Pancreas (tissue), 10 donors: ENCODE measurements at regions not wholly inside any gene's neighbourhood (a gene's known extent, or its start where the extent isn't known, plus 50 kb on each side); places are given as distances from the start of the nearest gene placed in this dataset.

Source experiments
- ATAC-seq, 4 donors: fragments of 200-7000 bp; cut with Tn5 transposase; one replicate each; pipeline versions ENCODE4 v1.8.0 to v1.9.1; 2020; ENCODE audit warnings: mild to moderate bottlenecking in 4 of 4, moderate library complexity in 4 of 4
- DNase-seq, 6 donors: peaks; one replicate each; pipeline ENCODE4 v3.0.0-alpha.2; 2020
- FAIRE-seq: peaks from 2 replicates; lab custom pipeline; 2012; peaks lifted over from hg19 to GRCh38; lab: Jason Lieb, UNC
- H3K27ac ChIP-seq, 4 donors: fragments of 200-600 bp; sonication (generic); 1 replicate in 3 of 4; 2 replicates in 1 of 4; pipeline versions ENCODE4 v1.5.0 to v1.8.0; 2020
- H3K27me3 ChIP-seq, 4 donors: fragments of 200-600 bp; one replicate each; pipeline ENCODE4 v1.8.0; 2021
- H3K36me3 ChIP-seq, 3 donors: fragments of 200-600 bp; sonication (generic) in 1 of 3; one replicate each; pipeline versions ENCODE4 v1.5.0 to v1.8.0; 2020 to 2021
- H3K4me1 ChIP-seq, 3 donors: fragments of 200-600 bp; one replicate each; pipeline ENCODE4 v1.8.0; 2021
- H3K4me3 ChIP-seq, 4 donors: fragments of 200-600 bp; sonication (generic) in 2 of 4; one replicate each; pipeline versions ENCODE4 v1.5.0 to v1.8.0; 2020 to 2021
- H3K9me3 ChIP-seq, 4 donors: fragments of 200-600 bp; one replicate each; pipeline ENCODE4 v1.8.0; 2021
- CTCF ChIP-seq, 4 donors: fragments of 200-600 bp; sonication (generic) in 3 of 4; IDR thresholded peaks; one replicate each; pipeline versions ENCODE4 v1.5.0 to v1.8.0; 2021; ENCODE audit warnings: antibody characterized with exemption in 4 of 4
- WGBS, 2 donors: extraction: QIAGEN DNeasy Blood & Tissue Kit; methylation state at CpG; one replicate each; pipeline ENCODE4 v1.1.7; 2013; 5-methylcytosine and 5-hydroxymethylcytosine counted together
- intact Hi-C, 3 donors: fragments of 100-400 bp; cut with DNase I; formaldehyde crosslinking; loops; one replicate each; pipeline versions ENCODE4 v1.11.1 to v1.14.2; 2022
- donor health status: healthy with polysubstance abuse.
- donor health status: DM: no; HTN: no; CAD: no; lungs with moderate emphysema.
- donor health status: DM: no; HTN: no; CAD: no.
- donor health status: control.
- donor health status: control.
- donor health status: Bipolar disorder and iron deficiency.
- donor health status: DM: yes; HTN: yes; CAD: no.
- donor health status: DM: no; HTN: no; CAD: no.
- donor health status: DM: no; HTN: no; CAD: no.
- donor health status: DM: yes; HTN: yes; CAD: no.

GRCh38 chr3:148408667-148409066 lies 289.0 kb upstream of the AGTR1 start:
- Histone ChIP-seq H3K9me3 (no peaks in the 10 kb centered on the region), H3K27ac (no peak overlapping the region), H3K4me1 (no peaks in the 10 kb centered on the region), H3K36me3 (no peaks in the 10 kb centered on the region), H3K27me3 (no peaks in the 10 kb centered on the region), H3K4me3 (no peak overlapping the region)
- ATAC-seq (no peak), DNase-seq (no peak), FAIRE-seq (no peak)
- no peak for TF ChIP-seq CTCF (IDR thresholded peaks at IDR 0.05)
- intact Hi-C loops, result no loop called here
- 81 to 84% methylated on average over 3 of the region's 3 CpGs for WGBS, 2 donors

DNA sequence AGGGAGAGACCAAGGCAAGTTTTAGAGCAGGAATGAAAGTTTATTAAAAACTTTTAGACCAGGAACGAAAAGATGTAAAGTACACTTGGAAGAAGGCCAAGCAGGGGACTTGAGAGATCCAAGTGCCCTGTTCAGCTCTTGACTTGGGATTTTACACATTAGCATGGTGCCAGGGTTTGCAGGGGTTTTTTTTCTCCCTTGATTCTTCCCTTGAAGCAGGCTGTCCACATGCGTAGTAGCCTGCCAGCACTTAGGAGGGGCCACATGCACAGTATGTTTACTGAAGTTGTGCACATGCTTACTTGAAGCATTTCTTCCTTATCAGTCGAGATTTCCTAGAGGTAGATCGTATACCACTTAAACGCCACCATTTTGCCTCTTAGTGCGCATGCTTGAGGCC lies 277.5 kb upstream of the AGTR1 start:
- intact Hi-C loops, result no loop called here
- H3K4me3 ChIP-seq, result no peak overlapping the region
- TF ChIP-seq CTCF (IDR thresholded peaks at IDR 0.05), result no peak
- H3K9me3 ChIP-seq, result no peaks in the 10 kb centered on the region
- no peak overlapping the region for H3K27ac ChIP-seq
- H3K36me3 ChIP-seq, result no peaks in the 10 kb centered on the region
- 74 to 77% methylated on average over 6 of the region's 6 CpGs for WGBS, 2 donors
- ATAC-seq, result no peak
- H3K27me3 ChIP-seq, result no peaks in the 10 kb centered on the region
- DNase-seq, result no peak
- no peak for FAIRE-seq
- no peaks in the 10 kb centered on the region for H3K4me1 ChIP-seq

- no peak for ATAC-seq
- 73 to 79% methylated on average over 3 of the region's 3 CpGs for WGBS, 2 donors
- no peak for TF ChIP-seq CTCF (IDR thresholded peaks at IDR 0.05)
- H3K27ac ChIP-seq, result no peak overlapping the region
- no peak for FAIRE-seq
- DNase-seq, result no peak
- H3K4me3 ChIP-seq, result no peak overlapping the region
- H3K4me1 ChIP-seq, result no peaks in the 10 kb centered on the region
- no peaks in the 10 kb centered on the region for H3K27me3 ChIP-seq
- H3K36me3 ChIP-seq, result no peaks in the 10 kb centered on the region
- intact Hi-C loops, result no loop called here
- no peaks in the 10 kb centered on the region for H3K9me3 ChIP-seq
Observed at GRCh38 chr3:148428862-148429605, 268.7 kb upstream of the AGTR1 start.

DNA sequence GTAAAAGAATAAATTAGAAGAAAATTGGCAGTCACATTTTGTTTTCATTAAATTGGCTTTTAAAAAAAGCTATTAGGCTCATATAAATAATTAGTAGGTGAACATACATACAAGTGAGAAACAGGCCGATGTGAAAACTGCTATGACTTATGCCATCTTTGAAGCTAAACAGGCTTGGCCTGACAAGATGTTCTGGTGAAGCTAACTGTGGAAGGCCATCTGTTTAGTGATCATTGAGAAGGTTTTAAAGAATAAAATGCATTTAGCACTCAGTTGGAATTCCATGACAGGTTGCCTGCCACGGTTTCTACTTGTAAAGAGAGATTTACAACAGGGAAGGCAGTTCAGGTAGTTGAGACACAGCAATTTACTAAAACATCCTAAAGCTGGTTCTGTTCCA lies 264.0 kb upstream of the AGTR1 start:
- no peaks in the 10 kb centered on the region for H3K27me3 ChIP-seq
- no peak for TF ChIP-seq CTCF (IDR thresholded peaks at IDR 0.05)
- FAIRE-seq (no peak), DNase-seq (no peak), ATAC-seq (no peak)
- intact Hi-C loops, result no loop called here
- no peak overlapping the region for H3K4me3 ChIP-seq
- 65% methylated on average over 2 of the region's 2 CpGs for WGBS, 2 donors
- H3K36me3 ChIP-seq, result no peaks in the 10 kb centered on the region
- H3K9me3 ChIP-seq, result no peaks in the 10 kb centered on the region
- no peaks in the 10 kb centered on the region for H3K4me1 ChIP-seq
- H3K27ac ChIP-seq, result no peak overlapping the region

GRCh38 chr3:148435534-148435933 lies 262.2 kb upstream of the AGTR1 start:
- no peak for TF ChIP-seq CTCF (IDR thresholded peaks at IDR 0.05)
- H3K27me3 ChIP-seq, result no peaks in the 10 kb centered on the region
- H3K36me3 ChIP-seq, result no peaks in the 10 kb centered on the region
- no peaks in the 10 kb centered on the region for H3K9me3 ChIP-seq
- intact Hi-C loops, result no loop called here
- no peak for DNase-seq
- no peak for ATAC-seq
- H3K4me1 ChIP-seq, result no peaks in the 10 kb centered on the region
- no peak overlapping the region for H3K4me3 ChIP-seq
- no peak overlapping the region for H3K27ac ChIP-seq
- no peak for FAIRE-seq
